ENCODE measurements at regions not wholly inside any gene's neighbourhood (a gene's known extent, or its start where the extent isn't known, plus 50 kb on each side); places are given as distances from the start of the nearest gene placed in this dataset.
"Not testable (repeated sequence)": the region's sequence is repeated elsewhere in the genome, so short reads cannot be mapped to it uniquely, and the experiment has no call there.

DNA sequence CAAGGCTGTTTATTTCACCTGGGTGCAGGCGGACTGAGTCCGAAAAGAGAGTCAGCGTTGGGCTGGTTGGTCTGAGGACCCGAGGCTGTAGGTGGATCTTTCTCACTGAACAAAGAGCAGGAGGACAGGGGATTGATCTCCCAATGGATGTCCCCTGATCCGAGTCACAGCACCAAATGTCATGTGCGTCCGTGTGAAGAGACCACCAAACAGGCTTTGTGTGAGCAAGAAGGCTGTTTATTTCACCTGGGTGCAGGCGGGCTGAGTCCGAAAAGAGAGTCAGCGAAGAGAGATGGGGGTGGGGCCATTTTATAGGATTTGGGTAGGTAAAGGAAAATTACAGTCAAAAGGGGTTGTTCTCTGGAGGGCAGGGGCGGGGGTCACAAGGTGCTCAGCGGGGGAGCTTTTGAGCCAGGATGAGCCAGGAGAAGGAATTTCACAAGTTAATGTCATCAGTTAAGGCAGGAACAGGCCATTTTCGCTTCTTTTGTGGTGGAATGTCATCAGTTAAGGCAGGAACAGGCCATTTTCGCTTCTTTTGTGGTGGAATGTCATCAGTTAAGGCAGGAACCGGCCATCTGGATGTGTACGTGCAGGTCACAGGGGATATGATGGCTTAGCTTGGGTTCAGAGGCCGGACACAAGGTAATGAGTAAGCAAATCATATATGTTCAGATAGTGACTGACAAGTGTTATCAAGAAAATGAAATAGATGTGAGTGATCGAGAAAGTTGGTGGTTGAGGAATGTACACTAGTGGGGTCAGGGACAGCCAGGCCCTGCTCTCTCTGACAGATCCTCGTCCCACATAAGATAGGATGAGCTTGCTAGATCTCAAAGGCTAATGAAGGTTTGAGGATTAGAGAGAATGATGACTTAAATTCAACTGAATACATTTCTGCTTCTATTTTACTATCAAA lies 760.0 kb downstream of the KCNT2 start:
- not testable (repeated sequence) for DNase-seq (ENCODE audit: low read depth in 2 of 2)

DNA sequence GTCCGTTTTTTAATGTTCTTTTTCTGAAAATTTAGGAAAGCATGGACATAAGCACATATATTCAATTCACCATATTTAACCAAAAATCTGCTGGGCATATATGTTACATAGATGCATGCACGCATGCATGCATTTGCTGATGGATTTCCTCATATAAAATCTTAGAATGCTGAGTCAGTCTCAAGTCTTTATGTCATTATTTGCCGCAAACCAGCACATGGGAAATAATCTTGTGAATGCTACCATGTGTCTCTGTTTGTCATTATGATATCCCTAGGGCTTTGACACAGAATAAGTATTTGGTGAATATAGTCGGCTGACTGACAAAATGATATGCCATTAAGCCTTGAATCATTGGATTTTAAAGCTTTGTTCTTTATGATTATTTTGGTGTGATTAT lies 776.5 kb downstream of the KCNT2 start:
- DNase-seq (ENCODE audit: low read depth in 2 of 2): no peak

GRCh38 chr1:195828325-195828724 lies 779.9 kb downstream of the KCNT2 start:
- DNase-seq (ENCODE audit: low read depth in 2 of 2): no peak

- DNase-seq (ENCODE audit: low read depth in 2 of 2): no peak
These were observed 787.3 kb downstream of the KCNT2 start for GRCh38 chr1:195820925-195821324.

GRCh38 chr1:195806060-195806459 lies 802.2 kb downstream of the KCNT2 start:
- no peak for DNase-seq (ENCODE audit: low read depth in 2 of 2)

DNA sequence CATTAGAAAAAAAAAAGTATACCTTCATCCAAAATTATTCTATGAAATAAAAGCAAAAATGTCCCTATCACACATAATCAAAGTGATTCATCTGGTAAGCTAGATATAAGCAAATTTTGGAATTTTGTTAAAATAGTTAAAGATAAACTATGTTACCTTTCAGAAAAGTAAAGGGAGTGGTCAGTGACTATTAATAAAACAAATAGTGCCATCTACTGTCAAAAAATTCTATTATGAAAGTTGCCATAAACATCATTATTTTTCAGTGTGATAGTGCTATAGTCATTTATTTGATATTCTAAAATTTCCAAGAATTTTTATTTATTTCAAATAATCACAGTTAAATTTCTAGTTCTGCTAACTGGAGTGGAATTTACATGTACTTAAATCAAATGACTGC lies 803.7 kb downstream of the KCNT2 start:
- DNase-seq (ENCODE audit: low read depth in 2 of 2): no peak

- DNase-seq (ENCODE audit: low read depth in 2 of 2): no peak
These were observed 809.2 kb downstream of the KCNT2 start for GRCh38 chr1:195799016-195799415.

- DNase-seq (ENCODE audit: low read depth in 2 of 2): no peak
These were observed 814.0 kb downstream of the KCNT2 start for GRCh38 chr1:195794225-195794624.

DNA sequence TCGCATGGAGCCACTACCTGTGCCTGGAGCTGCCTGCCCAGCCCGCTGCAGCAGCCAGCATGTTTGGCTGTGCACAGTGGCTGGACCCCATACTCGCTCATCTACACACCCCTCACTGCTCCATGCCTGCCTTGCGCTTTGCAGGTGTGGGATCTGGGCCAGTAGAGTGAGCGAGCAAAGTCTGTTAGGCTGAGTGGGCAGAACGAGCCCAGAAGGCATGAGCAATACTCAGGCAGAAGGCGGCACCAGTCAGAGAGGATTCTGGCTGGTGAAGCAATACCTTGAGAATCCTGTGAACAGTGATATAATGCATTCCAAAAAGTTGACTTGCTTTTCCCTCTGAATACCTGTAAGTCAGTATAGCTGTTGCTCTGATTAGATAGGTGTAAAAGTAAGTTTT lies 816.4 kb downstream of the KCNT2 start:
- DNase-seq (ENCODE audit: low read depth in 2 of 2): no peak

- DNase-seq (ENCODE audit: low read depth in 2 of 2): no peak
These were observed 817.6 kb downstream of the KCNT2 start for GRCh38 chr1:195790514-195791168.

- no peak for DNase-seq (ENCODE audit: low read depth in 2 of 2)
These were observed 818.9 kb downstream of the KCNT2 start for GRCh38 chr1:195789321-195789720.

- DNase-seq (ENCODE audit: low read depth in 2 of 2): no peak
These were observed 819.5 kb downstream of the KCNT2 start for GRCh38 chr1:195788721-195789120.

DNA sequence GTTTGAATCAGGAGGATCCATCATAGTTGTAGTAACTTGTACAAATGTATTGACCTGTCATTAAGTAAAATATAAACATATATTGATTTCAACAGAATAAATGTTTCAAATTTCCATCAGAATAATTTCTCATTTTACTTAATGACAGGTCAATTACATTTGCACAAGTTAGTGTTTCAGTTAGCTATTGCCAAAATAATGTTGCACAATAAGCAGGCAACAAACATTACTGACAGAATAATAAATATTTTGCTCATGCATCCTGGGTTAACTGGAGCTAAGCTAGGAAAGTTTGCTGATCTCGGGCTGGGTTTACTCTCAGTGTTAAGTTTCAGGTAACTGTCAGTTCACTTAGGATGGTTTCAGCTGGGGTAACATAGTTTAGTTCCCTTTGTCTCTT lies 822.4 kb downstream of the KCNT2 start:
- DNase-seq (ENCODE audit: low read depth in 2 of 2): no peak

DNA sequence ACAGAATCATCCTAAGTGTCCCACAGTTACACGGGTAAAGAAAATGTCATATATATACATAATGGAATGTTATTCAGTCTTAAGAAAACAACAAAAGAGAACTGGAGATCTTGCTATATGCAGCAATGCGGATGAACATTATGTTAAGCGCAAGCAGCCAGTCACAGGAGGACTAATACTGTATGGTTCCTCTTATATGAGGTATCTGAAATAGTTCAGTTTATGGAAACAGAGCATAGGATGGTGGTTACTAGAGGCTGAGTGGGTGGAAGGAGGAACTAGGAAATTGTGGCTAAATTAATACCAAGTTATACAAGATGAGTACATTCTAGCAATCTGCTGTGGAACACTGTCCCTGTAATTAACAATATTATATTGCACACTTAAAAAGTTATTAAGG lies 834.3 kb downstream of the KCNT2 start:
- DNase-seq (ENCODE audit: low read depth in 2 of 2): no peak

GRCh38 chr1:195769461-195769860 lies 838.8 kb downstream of the KCNT2 start:
- DNase-seq (ENCODE audit: low read depth in 2 of 2): no peak

DNA sequence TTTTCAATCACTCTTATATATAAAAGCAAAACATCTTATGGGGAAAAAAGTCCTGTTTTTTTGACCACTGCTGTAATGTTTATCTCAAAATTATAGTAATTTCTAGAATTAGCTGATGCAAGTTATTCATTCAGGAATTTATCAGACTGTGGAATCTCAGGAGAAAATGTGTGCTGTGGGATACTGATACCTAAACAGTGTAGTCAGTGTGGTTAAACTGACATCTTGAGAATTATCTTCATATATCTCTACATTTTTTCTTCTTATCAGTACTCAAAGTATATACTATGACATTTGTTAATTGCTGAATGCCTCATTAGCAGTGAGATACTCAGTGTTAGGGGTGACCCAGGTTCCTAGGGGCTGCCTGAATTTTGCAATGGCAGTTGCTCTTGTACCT lies 839.3 kb downstream of the KCNT2 start:
- DNase-seq (ENCODE audit: low read depth in 2 of 2): no peak

GRCh38 chr1:195768377-195768776 lies 839.9 kb downstream of the KCNT2 start:
- DNase-seq (ENCODE audit: low read depth in 2 of 2): no peak

GRCh38 chr1:195766709-195767108 lies 841.5 kb downstream of the KCNT2 start:
- no peak for DNase-seq (ENCODE audit: low read depth in 2 of 2)

GRCh38 chr1:195765099-195765498 lies 843.1 kb downstream of the KCNT2 start:
- no peak for DNase-seq (ENCODE audit: low read depth in 2 of 2)

DNA sequence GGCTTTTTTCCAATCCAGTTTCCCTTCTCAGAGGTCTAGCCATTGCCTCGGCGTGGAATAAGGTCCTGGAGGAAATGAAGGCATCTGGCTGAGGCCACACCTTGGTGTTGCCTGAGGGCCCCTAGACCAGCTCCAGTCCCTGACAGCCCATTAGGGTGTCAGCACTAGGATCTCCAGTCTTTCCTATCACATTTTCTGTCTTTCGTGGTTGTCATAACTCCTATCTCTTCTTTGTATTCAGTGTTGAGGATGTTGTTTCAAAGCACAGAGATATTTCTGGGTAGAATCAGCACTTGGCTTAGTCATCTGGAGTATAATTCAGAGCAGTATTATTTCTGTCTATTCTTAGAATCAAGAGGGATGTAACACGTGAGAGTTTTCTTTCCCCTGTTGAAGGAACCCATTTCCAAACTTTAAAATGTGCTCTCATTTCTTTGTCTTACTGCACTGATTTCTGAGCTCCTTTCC lies 844.3 kb downstream of the KCNT2 start:
- no peak for DNase-seq (ENCODE audit: low read depth in 2 of 2)

DNA sequence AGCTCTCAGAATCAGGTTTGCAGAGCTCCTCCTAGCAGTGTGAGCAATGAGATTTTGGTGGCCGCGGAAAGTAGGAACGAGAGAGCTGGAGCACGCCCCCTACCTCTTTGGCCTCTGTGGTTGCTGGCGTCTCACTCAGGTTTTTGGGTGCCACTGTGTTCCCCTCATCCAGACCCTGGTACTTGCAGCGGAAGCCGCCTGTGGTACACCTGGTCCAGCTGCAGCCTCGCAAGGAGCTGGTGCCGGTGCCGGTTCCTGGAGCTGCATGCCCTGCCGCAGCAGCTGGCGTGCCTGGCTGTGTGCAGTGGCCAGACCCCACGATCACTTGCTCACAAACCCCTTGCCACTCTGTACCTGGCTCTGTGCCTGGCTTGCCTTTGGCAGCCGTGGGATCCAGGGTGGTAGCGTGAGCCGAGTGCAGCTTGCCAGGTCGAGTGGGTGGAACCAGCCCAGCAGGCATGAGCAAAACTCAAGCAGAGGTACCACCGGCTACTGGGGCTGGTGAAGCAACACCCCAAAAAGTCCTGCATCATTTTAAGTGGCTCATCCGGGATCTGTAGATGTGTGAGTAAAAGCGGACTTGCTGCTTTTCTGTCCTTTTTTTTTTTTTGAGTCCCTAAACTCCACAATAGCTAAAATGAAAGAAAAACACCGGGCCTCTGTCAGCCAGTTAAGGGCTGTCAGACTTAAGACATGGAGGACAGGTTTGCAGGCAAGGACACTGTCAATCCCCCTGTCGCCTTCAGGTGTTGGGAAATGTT lies 844.9 kb downstream of the KCNT2 start:
- DNase-seq (ENCODE audit: low read depth in 2 of 2): no peak

- no peak for DNase-seq (ENCODE audit: low read depth in 2 of 2)
These were observed 847.1 kb downstream of the KCNT2 start for GRCh38 chr1:195761104-195761503.
